Osteocyte (in vitro differentiated cells): ENCODE measurements at regions not wholly inside any gene's neighbourhood (a gene's known extent, or its start where the extent isn't known, plus 50 kb on each side); places are given as distances from the start of the nearest gene placed in this dataset.

Experiments used
- DNase-seq: peaks from one replicate; pipeline ENCODE4 v3.0.0; 2021; ENCODE audit warnings: mixed read lengths; ENCODE audit not compliant: unreplicated experiment; ENCODE audit errors: extremely low spot score
- H3K27ac Mint-ChIP-seq: one replicate; pipeline ENCODE4 v1.8.0; 2021; ENCODE audit warnings: mild to moderate bottlenecking, mixed read lengths; ENCODE audit not compliant: unreplicated experiment
- H3K27me3 Mint-ChIP-seq: one replicate; pipeline ENCODE4 v1.8.0; 2021; ENCODE audit warnings: mixed read lengths; ENCODE audit not compliant: unreplicated experiment
- H3K36me3 Mint-ChIP-seq: one replicate; pipeline ENCODE4 v1.8.0; 2021; ENCODE audit warnings: mixed read lengths; ENCODE audit not compliant: unreplicated experiment
- H3K4me1 Mint-ChIP-seq: one replicate; pipeline ENCODE4 v1.8.0; 2021; ENCODE audit warnings: mixed read lengths; ENCODE audit not compliant: unreplicated experiment
- H3K4me3 Mint-ChIP-seq: one replicate; pipeline ENCODE4 v1.8.0; 2021; ENCODE audit warnings: mild to moderate bottlenecking, moderate library complexity, mixed read lengths; ENCODE audit not compliant: unreplicated experiment
- H3K9me3 Mint-ChIP-seq: one replicate; pipeline ENCODE4 v1.8.0; 2021; ENCODE audit warnings: mixed read lengths; ENCODE audit not compliant: unreplicated experiment
- CTCF ChIP-seq: fragments of 200-600 bp; sonication (generic); IDR thresholded peaks from 2 replicates; pipeline ENCODE4 v1.5.0; 2021; ENCODE audit warnings: antibody characterized with exemption, mild to moderate bottlenecking, moderate library complexity

- no peaks in the 10 kb centered on the region for H3K9me3 Mint-ChIP-seq
- no peaks in the 10 kb centered on the region for H3K4me1 Mint-ChIP-seq
- H3K36me3 Mint-ChIP-seq, result no peaks in the 10 kb centered on the region
- DNase-seq, result no peak
- TF ChIP-seq CTCF, result no peak
- H3K27me3 Mint-ChIP-seq, result peaks cover 8% of the 10 kb centered on the region
- H3K27ac Mint-ChIP-seq, result no peak overlapping the region
- no peak overlapping the region for H3K4me3 Mint-ChIP-seq
These were observed 269.5 kb upstream of the ARID1B start for GRCh38 chr6:156507656-156508055.

GRCh38 chr6:156507106-156507505 is 270.1 kb upstream of the ARID1B start:
- Mint-ChIP-seq H3K36me3 (no peaks in the 10 kb centered on the region), H3K27me3 (peaks cover 7% of the 10 kb centered on the region), H3K4me1 (no peaks in the 10 kb centered on the region), H3K4me3 (no peak overlapping the region), H3K9me3 (no peaks in the 10 kb centered on the region), H3K27ac (no peak overlapping the region)
- DNase-seq, result no peak
- TF ChIP-seq CTCF, result no peak

GRCh38 chr6:156502969-156503504 is 274.1 kb upstream of the ARID1B start:
- DNase-seq, result no peak
- H3K4me1 Mint-ChIP-seq, result no peaks in the 10 kb centered on the region
- H3K4me3 Mint-ChIP-seq, result no peak overlapping the region
- no peak for TF ChIP-seq CTCF
- no peak overlapping the region for H3K27ac Mint-ChIP-seq
- no peaks in the 10 kb centered on the region for H3K36me3 Mint-ChIP-seq
- peaks cover 8% of the 10 kb centered on the region for H3K27me3 Mint-ChIP-seq
- H3K9me3 Mint-ChIP-seq, result peaks cover 15% of the 10 kb centered on the region

- DNase-seq, result no peak
- TF ChIP-seq CTCF, result no peak
- H3K27me3 Mint-ChIP-seq, result peaks cover 16% of the 10 kb centered on the region
- H3K9me3 Mint-ChIP-seq, result peaks cover 15% of the 10 kb centered on the region
- H3K4me1 Mint-ChIP-seq, result no peaks in the 10 kb centered on the region
- H3K4me3 Mint-ChIP-seq, result no peak overlapping the region
- no peaks in the 10 kb centered on the region for H3K36me3 Mint-ChIP-seq
- no peak overlapping the region for H3K27ac Mint-ChIP-seq
These were observed 279.6 kb upstream of the ARID1B start for GRCh38 chr6:156497618-156498017.

- Mint-ChIP-seq H3K4me1 (no peaks in the 10 kb centered on the region), H3K27ac (no peak overlapping the region), H3K9me3 (peaks cover 8% of the 10 kb centered on the region), H3K27me3 (peaks cover 9% of the 10 kb centered on the region), H3K4me3 (no peak overlapping the region), H3K36me3 (no peaks in the 10 kb centered on the region)
- no peak for TF ChIP-seq CTCF
- DNase-seq, result no peak
These were observed 289.3 kb upstream of the ARID1B start for GRCh38 chr6:156487877-156488276.
